Caco-2 (cell line): ENCODE measurements at regions not wholly inside any gene's neighbourhood (a gene's known extent, or its start where the extent isn't known, plus 50 kb on each side); places are given as distances from the start of the nearest gene placed in this dataset.

Experiments
- BruUV-seq: library from RNA; stranded (reverse); fragments of 400-500 nt; replicated peaks from 2 replicates; lab custom pipeline; 2021; lab: Mats Ljungman, UMichigan
- CTCF ChIA-PET: fragments of 300-600 bp; sonication (Branson Sonifier 250); formaldehyde crosslinking; loops from one replicate; lab custom pipeline; 2022; ENCODE audit warnings: antibody characterized with exemption; lab: Charles Lee
- POLR2A ChIA-PET: fragments of 300-600 bp; sonication (Branson Sonifier 250); formaldehyde crosslinking; loops from one replicate; lab custom pipeline; 2022; ENCODE audit warnings: antibody characterized with exemption; lab: Charles Lee
- DNase-seq, 2 experiments: peaks; one replicate each; pipeline versions ENCODE4 v3.0.0 to v3.0.0-alpha.2; 2020 to 2022
- H3K27me3 ChIP-seq: replicated peaks from 2 replicates; pipeline ENCODE4 v1.6.0; 2011; ENCODE audit warnings: low read length; ENCODE audit not compliant: control insufficient read depth, insufficient read depth
- H3K36me3 ChIP-seq: 2 replicates; pipeline ENCODE4 v1.5.1; 2011; ENCODE audit warnings: low read length; ENCODE audit not compliant: control insufficient read depth, insufficient read depth
- H3K4me1 ChIP-seq: fragments of 250-450 bp; sonication (Bioruptor Pico); 2 replicates; pipeline ENCODE4 v1.5.1; 2020; ENCODE audit warnings: mild to moderate bottlenecking
- H3K4me3 ChIP-seq: 2 replicates; pipeline ENCODE4 v1.5.1; 2011; ENCODE audit warnings: low read depth, mild to moderate bottlenecking, control low read depth, low read length
- H3K9me3 ChIP-seq: fragments of 250-450 bp; sonication (Bioruptor Pico); 2 replicates; pipeline ENCODE4 v1.5.1; 2020; ENCODE audit warnings: mild to moderate bottlenecking, moderate library complexity
- H3K27ac Mint-ChIP-seq: one replicate; pipeline ENCODE4 v1.8.0; 2022; ENCODE audit warnings: mixed read lengths; ENCODE audit not compliant: unreplicated experiment
- H3K27me3 Mint-ChIP-seq: one replicate; pipeline ENCODE4 v1.8.0; 2022; ENCODE audit warnings: mixed read lengths; ENCODE audit not compliant: insufficient read depth, unreplicated experiment
- H3K36me3 Mint-ChIP-seq: one replicate; pipeline ENCODE4 v1.8.0; 2022; ENCODE audit warnings: mild to moderate bottlenecking, mixed read lengths; ENCODE audit not compliant: insufficient read depth, unreplicated experiment
- H3K4me1 Mint-ChIP-seq: one replicate; pipeline ENCODE4 v1.8.0; 2022; ENCODE audit warnings: low read depth, mixed read lengths; ENCODE audit not compliant: unreplicated experiment
- H3K4me3 Mint-ChIP-seq: one replicate; pipeline ENCODE4 v1.8.0; 2022; ENCODE audit warnings: mild to moderate bottlenecking, moderate library complexity, mixed read lengths; ENCODE audit not compliant: unreplicated experiment
- H3K9me3 Mint-ChIP-seq: one replicate; pipeline ENCODE4 v1.8.0; 2022; ENCODE audit warnings: mixed read lengths; ENCODE audit not compliant: unreplicated experiment
- intact Hi-C: fragments of 100-400 bp; cut with micrococcal nuclease; formaldehyde crosslinking; loops from one replicate; pipeline ENCODE4 v1.10.0; 2022; ENCODE audit not compliant: unreplicated experiment
- TF ChIP-seq, protein P1 (sequence below), 2 experiments: fragments of 200-600 bp in 1 of 2; IDR thresholded peaks; 1 replicate in 1 of 2; 2 replicates in 1 of 2; pipeline versions ENCODE4 v1.5.1 to v1.8.0; 2011 to 2022; ENCODE audit warnings: antibody characterized with exemption in 1 of 2, control low read depth in 1 of 2, inconsistent platforms in 1 of 2, low read depth in 1 of 2, low read length in 1 of 2, mild to moderate bottlenecking in 1 of 2, moderate library complexity in 1 of 2; ENCODE audit not compliant: insufficient read depth in 1 of 2, severe bottlenecking in 1 of 2, unreplicated experiment in 1 of 2

DNA sequence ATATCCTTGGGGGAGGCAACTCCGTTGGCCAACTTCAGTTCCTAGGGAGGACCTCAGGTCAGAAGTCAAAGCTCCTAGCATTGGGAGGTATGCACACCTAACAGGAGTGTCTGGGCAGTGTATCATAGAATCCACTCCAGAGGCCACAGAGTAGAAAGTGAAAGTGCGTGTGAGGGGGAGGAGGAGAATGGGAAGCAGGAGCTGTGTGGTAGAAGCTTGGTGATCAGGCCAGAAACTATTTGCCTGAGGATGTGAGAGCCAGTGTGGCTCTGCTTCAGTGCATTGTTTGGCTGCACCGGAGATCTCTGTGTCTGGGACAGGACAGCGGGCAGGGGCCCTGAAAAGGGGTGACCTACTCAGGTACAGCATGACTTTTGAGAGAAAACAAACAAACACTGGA, 557.4 kb upstream of the VSTM2A start:
- Histone ChIP-seq H3K4me1 (no peaks in the 10 kb centered on the region), H3K27me3 (no peaks in the 10 kb centered on the region), H3K9me3 (no peaks in the 10 kb centered on the region), H3K4me3 (no peak overlapping the region), H3K36me3 (no peaks in the 10 kb centered on the region)
- Mint-ChIP-seq H3K4me1 (no peaks in the 10 kb centered on the region), H3K9me3 (no peaks in the 10 kb centered on the region), H3K4me3 (no peak overlapping the region), H3K27ac (no peak overlapping the region), H3K36me3 (no peaks in the 10 kb centered on the region), H3K27me3 (peaks cover 2% of the 10 kb centered on the region)
- no peak for DNase-seq
- BruUV-seq = no TSS peak
- TF ChIP-seq, protein P1, sequence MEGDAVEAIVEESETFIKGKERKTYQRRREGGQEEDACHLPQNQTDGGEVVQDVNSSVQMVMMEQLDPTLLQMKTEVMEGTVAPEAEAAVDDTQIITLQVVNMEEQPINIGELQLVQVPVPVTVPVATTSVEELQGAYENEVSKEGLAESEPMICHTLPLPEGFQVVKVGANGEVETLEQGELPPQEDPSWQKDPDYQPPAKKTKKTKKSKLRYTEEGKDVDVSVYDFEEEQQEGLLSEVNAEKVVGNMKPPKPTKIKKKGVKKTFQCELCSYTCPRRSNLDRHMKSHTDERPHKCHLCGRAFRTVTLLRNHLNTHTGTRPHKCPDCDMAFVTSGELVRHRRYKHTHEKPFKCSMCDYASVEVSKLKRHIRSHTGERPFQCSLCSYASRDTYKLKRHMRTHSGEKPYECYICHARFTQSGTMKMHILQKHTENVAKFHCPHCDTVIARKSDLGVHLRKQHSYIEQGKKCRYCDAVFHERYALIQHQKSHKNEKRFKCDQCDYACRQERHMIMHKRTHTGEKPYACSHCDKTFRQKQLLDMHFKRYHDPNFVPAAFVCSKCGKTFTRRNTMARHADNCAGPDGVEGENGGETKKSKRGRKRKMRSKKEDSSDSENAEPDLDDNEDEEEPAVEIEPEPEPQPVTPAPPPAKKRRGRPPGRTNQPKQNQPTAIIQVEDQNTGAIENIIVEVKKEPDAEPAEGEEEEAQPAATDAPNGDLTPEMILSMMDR (IDR thresholded peaks at IDR 0.05; ENCODE audit: insufficient read depth in 1 of 2, low read depth in 1 of 2, low read length in 1 of 2, severe bottlenecking in 1 of 2, unreplicated experiment in 1 of 2) = no peak
- POLR2A ChIA-PET = no interaction called here
- CTCF ChIA-PET = no interaction called here
- intact Hi-C loops = no loop called here

GRCh38 chr7:53988376-53988775, 553.8 kb upstream of the VSTM2A start:
- BruUV-seq = no TSS peak
- ChIA-PET POLR2A (no interaction called here), CTCF (no interaction called here)
- Mint-ChIP-seq H3K4me1 (no peaks in the 10 kb centered on the region), H3K4me3 (no peak overlapping the region), H3K9me3 (no peaks in the 10 kb centered on the region), H3K36me3 (no peaks in the 10 kb centered on the region), H3K27me3 (peaks cover 2% of the 10 kb centered on the region), H3K27ac (no peak overlapping the region)
- Histone ChIP-seq H3K4me1 (no peaks in the 10 kb centered on the region), H3K4me3 (no peak overlapping the region), H3K36me3 (no peaks in the 10 kb centered on the region), H3K27me3 (no peaks in the 10 kb centered on the region), H3K9me3 (no peaks in the 10 kb centered on the region)
- no peak for DNase-seq
- TF ChIP-seq, protein P1 (IDR thresholded peaks at IDR 0.05; ENCODE audit: insufficient read depth in 1 of 2, low read depth in 1 of 2, low read length in 1 of 2, severe bottlenecking in 1 of 2, unreplicated experiment in 1 of 2) = no peak
- intact Hi-C loops = no loop called here

- BruUV-seq = no TSS peak
- no peak overlapping the region for H3K4me3 Mint-ChIP-seq
- peaks cover 6% of the 10 kb centered on the region for H3K27me3 Mint-ChIP-seq
- no peaks in the 10 kb centered on the region for H3K4me1 ChIP-seq
- no peaks in the 10 kb centered on the region for H3K27me3 ChIP-seq
- H3K36me3 ChIP-seq = no peaks in the 10 kb centered on the region
- POLR2A ChIA-PET = no interaction called here
- TF ChIP-seq, protein P1 (IDR thresholded peaks at IDR 0.05; ENCODE audit: insufficient read depth in 1 of 2, low read depth in 1 of 2, low read length in 1 of 2, severe bottlenecking in 1 of 2, unreplicated experiment in 1 of 2) = no peak
- DNase-seq = no peak
- no peak overlapping the region for H3K27ac Mint-ChIP-seq
- intact Hi-C loops = no loop called here
- no peaks in the 10 kb centered on the region for H3K9me3 ChIP-seq
- H3K9me3 Mint-ChIP-seq = no peaks in the 10 kb centered on the region
- no peaks in the 10 kb centered on the region for H3K36me3 Mint-ChIP-seq
- no peak overlapping the region for H3K4me3 ChIP-seq
- H3K4me1 Mint-ChIP-seq = no peaks in the 10 kb centered on the region
- CTCF ChIA-PET = no interaction called here
These were observed 549.0 kb upstream of the VSTM2A start for GRCh38 chr7:53993224-53993623.
